ENCODE measurements at regions not wholly inside any gene's neighbourhood (a gene's known extent, or its start where the extent isn't known, plus 50 kb on each side); places are given as distances from the start of the nearest gene placed in this dataset. TPM values are rescaled to one million over a fixed set of nuclear protein-coding genes. Genes with fewer than 3 reads are reported as not detected.

DNA sequence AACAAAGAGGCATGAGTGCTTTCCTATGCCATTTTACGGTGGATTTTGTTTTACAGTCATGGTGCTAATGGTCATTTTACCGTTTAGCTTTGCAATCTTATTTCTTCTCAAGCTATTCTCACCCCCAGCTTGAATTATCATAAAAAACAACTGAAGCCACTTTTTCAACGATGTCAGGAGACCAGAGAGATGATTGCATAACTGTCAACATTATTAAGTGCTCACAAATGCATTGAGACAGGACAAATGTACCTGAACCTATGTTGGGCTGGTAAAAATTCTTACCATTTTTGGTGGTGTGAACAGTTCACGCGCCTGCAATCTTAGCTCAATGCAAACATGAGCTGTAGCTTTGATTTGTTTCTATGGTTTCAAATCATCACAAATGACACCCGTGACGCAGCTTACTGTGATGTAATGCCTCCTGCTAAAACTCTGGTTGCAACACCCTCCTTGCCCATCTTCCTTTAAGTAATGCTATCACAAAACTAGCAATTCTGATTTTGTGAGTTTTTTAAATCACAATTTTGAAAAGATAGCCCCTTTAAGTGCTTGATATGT lies 104.4 kb downstream of the UCHL5 start:
- no peak overlapping the region for H3K27ac ChIP-seq
- DNase-seq = no peak
- intact Hi-C loops (cut with DNase I) = no loop called here
- H3K4me3 ChIP-seq (replicated peaks in 1 of 3) = no peak overlapping the region
- H3K27me3 ChIP-seq = no peaks in the 10 kb centered on the region
- no peaks in the 10 kb centered on the region for H3K4me1 ChIP-seq
- H3K36me3 ChIP-seq = no peaks in the 10 kb centered on the region
- WGBS, 2 donors = 77 to 88% methylated on average over 7 of the region's 7 CpGs
- TF ChIP-seq, protein P1, sequence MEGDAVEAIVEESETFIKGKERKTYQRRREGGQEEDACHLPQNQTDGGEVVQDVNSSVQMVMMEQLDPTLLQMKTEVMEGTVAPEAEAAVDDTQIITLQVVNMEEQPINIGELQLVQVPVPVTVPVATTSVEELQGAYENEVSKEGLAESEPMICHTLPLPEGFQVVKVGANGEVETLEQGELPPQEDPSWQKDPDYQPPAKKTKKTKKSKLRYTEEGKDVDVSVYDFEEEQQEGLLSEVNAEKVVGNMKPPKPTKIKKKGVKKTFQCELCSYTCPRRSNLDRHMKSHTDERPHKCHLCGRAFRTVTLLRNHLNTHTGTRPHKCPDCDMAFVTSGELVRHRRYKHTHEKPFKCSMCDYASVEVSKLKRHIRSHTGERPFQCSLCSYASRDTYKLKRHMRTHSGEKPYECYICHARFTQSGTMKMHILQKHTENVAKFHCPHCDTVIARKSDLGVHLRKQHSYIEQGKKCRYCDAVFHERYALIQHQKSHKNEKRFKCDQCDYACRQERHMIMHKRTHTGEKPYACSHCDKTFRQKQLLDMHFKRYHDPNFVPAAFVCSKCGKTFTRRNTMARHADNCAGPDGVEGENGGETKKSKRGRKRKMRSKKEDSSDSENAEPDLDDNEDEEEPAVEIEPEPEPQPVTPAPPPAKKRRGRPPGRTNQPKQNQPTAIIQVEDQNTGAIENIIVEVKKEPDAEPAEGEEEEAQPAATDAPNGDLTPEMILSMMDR (IDR thresholded peaks at IDR 0.05) = no peak
- no peak for TF ChIP-seq POLR2A (IDR thresholded peaks at IDR 0.05)
- no peaks in the 10 kb centered on the region for H3K9me3 ChIP-seq

DNA sequence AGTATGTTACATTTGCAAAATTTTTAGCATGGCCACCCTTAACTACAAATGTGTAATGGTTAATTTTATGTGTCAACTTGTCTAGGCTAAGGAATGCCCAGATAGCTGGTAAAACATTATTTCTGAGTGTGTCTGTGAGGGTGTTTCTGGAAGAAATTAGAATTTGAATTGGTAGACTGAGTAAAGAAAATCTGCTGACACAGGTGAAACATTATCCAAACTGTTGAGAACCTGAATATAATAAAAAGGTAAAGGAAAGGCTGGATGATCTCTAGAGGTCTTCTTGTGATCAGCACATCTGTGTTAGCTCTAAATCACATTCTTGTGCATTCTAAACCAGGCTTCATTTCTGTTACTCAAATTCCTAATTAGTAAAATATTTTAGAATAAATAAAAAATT lies 100.8 kb downstream of the UCHL5 start:
- Histone ChIP-seq H3K27me3 (no peaks in the 10 kb centered on the region), H3K36me3 (no peaks in the 10 kb centered on the region), H3K9me3 (no peaks in the 10 kb centered on the region), H3K4me1 (no peaks in the 10 kb centered on the region), H3K27ac (no peak overlapping the region), H3K4me3 (replicated peaks in 1 of 3) (no peak overlapping the region)
- intact Hi-C loops (cut with DNase I) = no loop called here
- TF ChIP-seq, protein P1 (IDR thresholded peaks at IDR 0.05) = no peak
- TF ChIP-seq POLR2A (IDR thresholded peaks at IDR 0.05) = no peak
- DNase-seq = no peak

DNA sequence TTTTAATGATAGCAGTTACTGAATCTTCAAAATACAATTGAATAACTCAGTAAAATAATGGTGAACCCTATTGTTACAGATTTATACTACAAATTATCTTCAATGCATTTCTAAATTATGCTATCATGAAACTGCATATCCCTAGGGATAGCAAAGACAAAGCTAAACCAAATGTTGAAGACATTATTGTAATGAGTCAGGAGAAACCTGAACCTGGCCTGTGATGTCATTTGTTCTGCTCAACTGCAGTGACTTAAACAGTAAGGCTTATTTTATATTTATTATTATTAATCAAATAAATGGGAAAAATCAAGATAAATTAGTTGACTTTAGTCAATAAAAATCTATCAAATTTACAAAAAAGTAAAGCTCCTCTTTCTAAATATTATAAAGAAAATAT lies 100.3 kb downstream of the UCHL5 start:
- DNase-seq = no peak
- Histone ChIP-seq H3K4me3 (replicated peaks in 1 of 3) (no peak overlapping the region), H3K36me3 (no peaks in the 10 kb centered on the region), H3K4me1 (no peaks in the 10 kb centered on the region), H3K9me3 (no peaks in the 10 kb centered on the region), H3K27me3 (no peaks in the 10 kb centered on the region), H3K27ac (no peak overlapping the region)
- no peak for TF ChIP-seq POLR2A (IDR thresholded peaks at IDR 0.05)
- TF ChIP-seq, protein P1 (IDR thresholded peaks at IDR 0.05) = no peak
- intact Hi-C loops (cut with DNase I) = no loop called here

DNA sequence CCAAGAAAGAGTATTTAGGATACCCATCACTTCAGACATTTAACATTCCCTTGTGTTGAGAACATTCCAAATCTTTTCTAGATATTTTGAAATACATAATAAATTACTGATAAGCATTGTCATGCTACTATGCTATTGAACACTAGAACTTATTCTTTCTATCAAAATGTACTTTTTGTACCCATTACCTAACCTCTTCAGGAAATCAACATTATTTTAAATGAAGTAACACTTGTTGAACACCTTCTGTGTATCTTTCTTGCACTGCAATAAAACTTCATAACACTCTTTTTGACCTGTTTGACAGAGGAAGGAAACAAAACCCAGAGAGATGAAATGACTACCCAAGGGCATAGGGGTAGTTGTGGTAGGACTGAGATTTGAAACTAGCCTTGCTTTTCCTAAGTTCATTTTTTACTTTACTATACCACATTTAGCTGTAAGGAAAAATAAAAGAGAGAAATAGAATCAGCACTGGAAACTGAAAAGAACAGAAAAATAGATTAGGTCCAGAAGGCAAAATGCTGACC lies 99.4 kb downstream of the UCHL5 start:
- Histone ChIP-seq H3K4me3 (replicated peaks in 1 of 3) (no peak overlapping the region), H3K36me3 (no peaks in the 10 kb centered on the region), H3K9me3 (no peaks in the 10 kb centered on the region), H3K27ac (no peak overlapping the region), H3K4me1 (no peaks in the 10 kb centered on the region), H3K27me3 (no peaks in the 10 kb centered on the region)
- no peak for TF ChIP-seq POLR2A (IDR thresholded peaks at IDR 0.05)
- TF ChIP-seq, protein P1 (IDR thresholded peaks at IDR 0.05) = no peak
- no peak for DNase-seq
- intact Hi-C loops (cut with DNase I) = no loop called here

Small RNAs in the stretch of these regions (small RNA-seq; reads per million reads assigned to genes)
- gene RN7SKP126 = not detected

Data from thyroid gland (tissue), 4 donors.